ENCODE measurements at regions not wholly inside any gene's neighbourhood (a gene's known extent, or its start where the extent isn't known, plus 50 kb on each side); places are given as distances from the start of the nearest gene placed in this dataset.

GRCh38 chr12:67456431-67456901, 187.3 kb downstream of the CAND1 start:
- no peak for TF ChIP-seq POLR2A (IDR thresholded peaks at IDR 0.05)
- TF ChIP-seq, protein P1, sequence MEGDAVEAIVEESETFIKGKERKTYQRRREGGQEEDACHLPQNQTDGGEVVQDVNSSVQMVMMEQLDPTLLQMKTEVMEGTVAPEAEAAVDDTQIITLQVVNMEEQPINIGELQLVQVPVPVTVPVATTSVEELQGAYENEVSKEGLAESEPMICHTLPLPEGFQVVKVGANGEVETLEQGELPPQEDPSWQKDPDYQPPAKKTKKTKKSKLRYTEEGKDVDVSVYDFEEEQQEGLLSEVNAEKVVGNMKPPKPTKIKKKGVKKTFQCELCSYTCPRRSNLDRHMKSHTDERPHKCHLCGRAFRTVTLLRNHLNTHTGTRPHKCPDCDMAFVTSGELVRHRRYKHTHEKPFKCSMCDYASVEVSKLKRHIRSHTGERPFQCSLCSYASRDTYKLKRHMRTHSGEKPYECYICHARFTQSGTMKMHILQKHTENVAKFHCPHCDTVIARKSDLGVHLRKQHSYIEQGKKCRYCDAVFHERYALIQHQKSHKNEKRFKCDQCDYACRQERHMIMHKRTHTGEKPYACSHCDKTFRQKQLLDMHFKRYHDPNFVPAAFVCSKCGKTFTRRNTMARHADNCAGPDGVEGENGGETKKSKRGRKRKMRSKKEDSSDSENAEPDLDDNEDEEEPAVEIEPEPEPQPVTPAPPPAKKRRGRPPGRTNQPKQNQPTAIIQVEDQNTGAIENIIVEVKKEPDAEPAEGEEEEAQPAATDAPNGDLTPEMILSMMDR (IDR thresholded peaks at IDR 0.05), result no peak

Data from stomach (tissue), 4 donors.